Neuronal stem cell (in vitro differentiated cells): ENCODE measurements at regions not wholly inside any gene's neighbourhood (a gene's known extent, or its start where the extent isn't known, plus 50 kb on each side); places are given as distances from the start of the nearest gene placed in this dataset.

Experiments
- DNase-seq: peaks from one replicate; pipeline ENCODE4 v3.0.0-alpha.2; 2013; ENCODE audit warnings: low spot score
- H2AFZ ChIP-seq: one replicate; pipeline ENCODE4 v1.6.1; 2013; ENCODE audit warnings: mild to moderate bottlenecking, low read length, inconsistent platforms
- H2AK5ac ChIP-seq: 2 replicates; pipeline ENCODE4 v1.6.1; 2013; ENCODE audit warnings: low read depth, mild to moderate bottlenecking, inconsistent platforms, low read length, moderate library complexity, mixed read lengths
- H2BK120ac ChIP-seq: 2 replicates; pipeline ENCODE4 v1.6.1; 2013; ENCODE audit warnings: low read depth, mild to moderate bottlenecking, inconsistent platforms, low read length, moderate library complexity, mixed read lengths
- H2BK12ac ChIP-seq: one replicate; pipeline ENCODE4 v1.6.1; 2013; ENCODE audit warnings: low read length, inconsistent platforms
- H2BK15ac ChIP-seq: 2 replicates; pipeline ENCODE4 v1.6.1; 2013; ENCODE audit warnings: mild to moderate bottlenecking, low read length, inconsistent platforms, mixed read lengths
- H2BK5ac ChIP-seq: one replicate; pipeline ENCODE4 v1.6.1; 2013; ENCODE audit warnings: inconsistent platforms, mild to moderate bottlenecking, low read length, moderate library complexity
- H3K14ac ChIP-seq: one replicate; pipeline ENCODE4 v1.6.1; 2013; ENCODE audit warnings: low read length, inconsistent platforms
- H3K18ac ChIP-seq: 2 replicates; pipeline ENCODE4 v1.6.1; 2013; ENCODE audit warnings: low read length, inconsistent platforms
- H3K23ac ChIP-seq: 2 replicates; pipeline ENCODE4 v1.6.1; 2013; ENCODE audit warnings: low read depth, mild to moderate bottlenecking, mixed read lengths, low read length, inconsistent platforms; ENCODE audit not compliant: poor library complexity
- H3K27ac ChIP-seq: replicated peaks from 3 replicates; pipeline ENCODE4 v1.5.1; 2013; ENCODE audit warnings: low read length, inconsistent platforms
- H3K27me3 ChIP-seq, 3 experiments: 2 replicates each; pipeline ENCODE4 v1.6.1; 2013; ENCODE audit warnings: low read length in 3 of 3, mild to moderate bottlenecking in 2 of 3, inconsistent platforms in 1 of 3, low read depth in 1 of 3, mixed read lengths in 1 of 3, moderate library complexity in 1 of 3; ENCODE audit not compliant: control insufficient read depth in 3 of 3, insufficient read depth in 3 of 3
- H3K36me3 ChIP-seq, 2 donors: replicated peaks in 1 of 2; 2 replicates each; pipeline ENCODE4 v1.6.1; 2013; ENCODE audit warnings: low read length in 2 of 2; ENCODE audit not compliant: control insufficient read depth in 2 of 2, insufficient read depth in 2 of 2
- H3K4ac ChIP-seq: 2 replicates; pipeline ENCODE4 v1.6.1; 2013; ENCODE audit warnings: inconsistent platforms, mild to moderate bottlenecking, low read length, moderate library complexity
- H3K4me1 ChIP-seq, 2 donors: 1 replicate in 1 of 2; 2 replicates in 1 of 2; pipeline ENCODE4 v1.6.1; 2013; ENCODE audit warnings: low read length in 2 of 2, low read depth in 1 of 2; ENCODE audit not compliant: control insufficient read depth in 2 of 2, insufficient read depth in 1 of 2
- H3K4me2 ChIP-seq: one replicate; pipeline ENCODE4 v1.6.1; 2013; ENCODE audit warnings: mild to moderate bottlenecking, low read length, inconsistent platforms; ENCODE audit not compliant: insufficient read depth, poor library complexity, severe bottlenecking
- H3K4me3 ChIP-seq, 2 donors: 2 replicates each; pipeline ENCODE4 v1.5.1; 2013; ENCODE audit warnings: low read length in 2 of 2, mild to moderate bottlenecking in 2 of 2, inconsistent platforms in 1 of 2, moderate library complexity in 1 of 2
- H3K79me1 ChIP-seq: one replicate; pipeline ENCODE4 v1.6.1; 2013; ENCODE audit warnings: low read depth, mild to moderate bottlenecking, inconsistent platforms, low read length, moderate library complexity
- H3K9ac ChIP-seq: one replicate; pipeline ENCODE4 v1.6.1; 2013; ENCODE audit warnings: mild to moderate bottlenecking, low read depth, low read length, inconsistent platforms; ENCODE audit not compliant: poor library complexity
- H3K9me3 ChIP-seq, 2 donors: replicated peaks in 1 of 2; 2 replicates each; pipeline versions ENCODE3 to v1.6.1; 2013; ENCODE audit warnings: low read length in 2 of 2, mild to moderate bottlenecking in 2 of 2, inconsistent platforms in 1 of 2, low read depth in 1 of 2, mixed read lengths in 1 of 2, moderate library complexity in 1 of 2; ENCODE audit not compliant: control insufficient read depth in 2 of 2, insufficient read depth in 1 of 2
- H4K8ac ChIP-seq: one replicate; pipeline ENCODE4 v1.6.1; 2013; ENCODE audit warnings: low read depth, mild to moderate bottlenecking, inconsistent platforms, low read length, moderate library complexity
- H4K91ac ChIP-seq: one replicate; pipeline ENCODE4 v1.6.1; 2013; ENCODE audit warnings: low read length, low read depth, mild to moderate bottlenecking, inconsistent platforms; ENCODE audit not compliant: poor library complexity
- WGBS, 2 donors: extraction: QIAGEN DNeasy Blood & Tissue Kit; methylation state at CpG; one replicate each; pipeline ENCODE4 v1.1.7; 2013; ENCODE audit warnings: missing lambda C conversion rate in 2 of 2, mixed read lengths in 1 of 2; ENCODE audit not compliant: insufficient read length in 2 of 2, insufficient replicate concordance in 1 of 2; ENCODE audit errors: extremely low coverage in 2 of 2; 5-methylcytosine and 5-hydroxymethylcytosine counted together

DNA sequence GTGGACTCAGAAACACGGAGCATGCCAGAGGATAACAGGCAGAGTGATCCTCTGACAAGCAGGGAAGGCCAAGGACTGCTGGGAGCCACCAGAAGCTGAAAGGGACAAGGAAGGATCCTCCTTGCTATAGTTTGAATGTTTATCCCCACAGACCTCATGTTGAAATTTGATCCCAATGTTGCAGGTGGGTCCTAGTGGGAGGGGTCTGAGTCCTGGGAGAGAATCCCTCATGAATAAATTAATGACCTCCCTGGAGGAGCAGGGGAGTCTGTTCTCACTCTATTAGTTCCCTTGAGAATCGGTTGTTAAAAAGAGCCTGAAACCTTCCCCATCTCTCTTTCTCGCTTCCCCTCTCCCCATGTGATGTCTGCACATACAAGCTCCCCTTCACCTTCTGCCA is 124.4 kb downstream of the FBXO15 start:
- no peak overlapping the region for H3K9ac ChIP-seq
- H2AFZ ChIP-seq, result no peak overlapping the region
- H3K23ac ChIP-seq, result no peak overlapping the region
- no peak overlapping the region for H3K27ac ChIP-seq
- H3K14ac ChIP-seq, result no peak overlapping the region
- no peak overlapping the region for H3K4me3 ChIP-seq
- H4K91ac ChIP-seq, result no peak overlapping the region
- H3K79me1 ChIP-seq, result no peaks in the 10 kb centered on the region
- H2BK120ac ChIP-seq, result no peak overlapping the region
- H3K4ac ChIP-seq, result no peak overlapping the region
- no peak overlapping the region for H3K18ac ChIP-seq
- H4K8ac ChIP-seq, result no peak overlapping the region
- H2AK5ac ChIP-seq, result no peak overlapping the region
- no peak overlapping the region for H2BK15ac ChIP-seq
- H2BK5ac ChIP-seq, result no peak overlapping the region
- H3K9me3 ChIP-seq, result no peaks in the 10 kb centered on the region
- H2BK12ac ChIP-seq, result no peak overlapping the region
- no peaks in the 10 kb centered on the region for H3K27me3 ChIP-seq
- H3K36me3 ChIP-seq, result no peaks in the 10 kb centered on the region
- H3K4me2 ChIP-seq, result no peak overlapping the region
- DNase-seq, result peak; percentile 12
- H3K4me1 ChIP-seq, result peaks cover 0 to 2% of the 10 kb centered on the region in 2 donors
- no CpG with 5 or more reads among the region's 3 CpGs for WGBS, 2 donors

DNA sequence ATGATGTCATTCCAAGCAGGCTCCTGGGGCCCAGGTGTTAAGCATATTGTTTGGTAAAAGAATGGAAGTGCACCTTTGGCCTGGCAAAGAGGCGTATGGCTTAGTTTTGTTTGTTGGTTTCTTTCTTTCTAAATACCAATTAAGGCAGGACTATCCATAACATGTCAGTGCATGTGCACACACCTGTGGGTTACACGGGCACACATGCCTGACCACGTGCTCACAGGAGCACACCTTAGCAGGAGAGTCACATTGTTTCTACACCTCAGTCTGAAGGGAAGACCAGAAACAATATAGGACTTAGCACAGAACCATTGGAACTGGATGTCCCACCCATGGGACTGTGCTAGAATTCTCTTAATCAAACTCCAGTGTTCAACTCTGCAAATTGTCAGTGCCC is 127.8 kb downstream of the FBXO15 start:
- Histone ChIP-seq H2AFZ (no peak overlapping the region), H2BK120ac (no peak overlapping the region), H3K27me3 (no peaks in the 10 kb centered on the region), H3K23ac (peak overlapping the region; percentile 62), H3K4me1 (peaks cover 0 to 2% of the 10 kb centered on the region in 2 donors), H3K9ac (no peak overlapping the region), H3K4me3 (no peak overlapping the region), H3K14ac (no peak overlapping the region), H2AK5ac (no peak overlapping the region), H4K91ac (no peak overlapping the region), H4K8ac (no peak overlapping the region), H3K79me1 (no peaks in the 10 kb centered on the region), H2BK12ac (no peak overlapping the region), H2BK5ac (no peak overlapping the region), H2BK15ac (no peak overlapping the region), H3K18ac (no peak overlapping the region), H3K9me3 (no peaks in the 10 kb centered on the region), H3K4me2 (no peak overlapping the region), H3K4ac (no peak overlapping the region), H3K36me3 (no peaks in the 10 kb centered on the region), H3K27ac (no peak overlapping the region)
- no peak for DNase-seq
- no CpG with 5 or more reads among the region's 3 CpGs for WGBS, 2 donors

DNA sequence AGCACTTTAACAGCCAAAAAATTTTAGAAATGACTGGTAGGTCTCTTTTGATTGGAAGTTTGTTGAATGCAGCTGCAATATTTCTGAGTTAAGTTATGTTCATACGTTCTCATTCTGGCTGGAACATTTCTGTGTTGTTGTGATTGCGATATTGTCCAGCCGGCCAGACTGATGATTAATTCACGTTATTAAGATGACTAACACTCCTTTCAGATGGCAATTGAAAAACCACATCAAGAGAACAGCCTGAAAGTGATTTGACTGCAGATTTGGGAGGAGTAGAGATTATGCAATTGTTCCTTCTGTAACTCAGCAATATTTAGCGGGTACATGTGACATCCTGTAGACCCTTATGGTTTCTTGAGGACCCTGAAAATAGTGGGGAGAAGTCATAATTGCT is 133.7 kb downstream of the FBXO15 start:
- Histone ChIP-seq H3K23ac (no peak overlapping the region), H4K91ac (no peak overlapping the region), H2AFZ (no peak overlapping the region), H3K27ac (no peak overlapping the region), H2BK15ac (no peak overlapping the region), H2BK120ac (no peak overlapping the region), H2AK5ac (no peak overlapping the region), H3K4me3 (no peak overlapping the region), H3K79me1 (no peaks in the 10 kb centered on the region), H2BK5ac (no peak overlapping the region), H3K18ac (no peak overlapping the region), H3K4me1 (no peaks in the 10 kb centered on the region), H2BK12ac (no peak overlapping the region), H3K36me3 (no peaks in the 10 kb centered on the region), H4K8ac (no peak overlapping the region), H3K27me3 (no peaks in the 10 kb centered on the region), H3K9me3 (no peaks in the 10 kb centered on the region), H3K9ac (no peak overlapping the region), H3K4ac (no peak overlapping the region), H3K4me2 (no peak overlapping the region), H3K14ac (no peak overlapping the region)
- WGBS, 2 donors, result no CpG with 5 or more reads among the region's 5 CpGs
- no peak for DNase-seq

DNA sequence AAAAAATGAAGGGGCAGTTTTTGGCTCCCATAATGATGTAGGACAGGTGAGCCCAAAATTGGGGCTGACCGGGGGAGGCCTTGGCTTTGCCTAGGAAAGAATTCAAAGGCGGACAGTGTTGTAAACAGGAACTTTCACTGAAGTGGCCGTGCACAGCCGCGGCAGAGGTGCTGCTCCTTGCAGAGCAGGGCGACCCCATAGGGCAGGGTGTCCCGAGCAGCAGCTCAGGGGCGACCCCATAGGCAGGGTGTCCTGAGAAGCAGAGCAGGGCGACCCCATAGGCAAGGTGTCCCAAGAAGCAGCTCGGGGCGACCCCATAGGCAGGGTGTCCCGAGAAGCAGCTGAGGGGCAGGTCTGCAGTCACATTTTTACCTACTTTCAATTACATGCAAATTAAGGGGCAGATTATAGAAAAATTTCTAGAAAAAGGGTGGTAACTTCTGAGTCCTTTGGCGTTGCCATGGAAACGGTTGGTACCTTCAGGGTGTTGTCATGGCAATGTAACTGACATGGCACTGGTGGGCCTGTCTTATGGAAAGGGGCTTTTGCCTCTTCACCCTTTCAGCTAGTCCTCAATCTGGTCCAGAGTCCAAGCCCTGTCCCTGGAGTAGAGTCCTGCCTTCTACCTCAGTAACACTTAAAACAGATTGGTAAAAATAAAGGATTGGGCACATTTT is 134.5 kb downstream of the FBXO15 start:
- Histone ChIP-seq H2BK5ac (no peak overlapping the region), H2BK12ac (no peak overlapping the region), H3K36me3 (no peaks in the 10 kb centered on the region), H3K79me1 (no peaks in the 10 kb centered on the region), H3K4ac (no peak overlapping the region), H3K4me2 (no peak overlapping the region), H2BK120ac (no peak overlapping the region), H2AFZ (no peak overlapping the region), H3K18ac (no peak overlapping the region), H3K23ac (no peak overlapping the region), H3K27me3 (no peaks in the 10 kb centered on the region), H2AK5ac (no peak overlapping the region), H4K91ac (no peak overlapping the region), H4K8ac (no peak overlapping the region), H3K9me3 (no peaks in the 10 kb centered on the region), H3K9ac (no peak overlapping the region), H3K4me3 (no peak overlapping the region), H3K14ac (no peak overlapping the region), H3K4me1 (no peaks in the 10 kb centered on the region), H2BK15ac (no peak overlapping the region), H3K27ac (no peak overlapping the region)
- no CpG with 5 or more reads among the region's 14 CpGs for WGBS, 2 donors
- no peak for DNase-seq
